ENCODE measurements at regions not wholly inside any gene's neighbourhood (a gene's known extent, or its start where the extent isn't known, plus 50 kb on each side); places are given as distances from the start of the nearest gene placed in this dataset.
A peak's percentile ranks its signal among the peaks of the same experiment; 100 is the strongest.

GRCh38 chr5:124651663-124652513 is 94.6 kb downstream of the ZNF608 start (continued):
- TF ChIP-seq TEAD1 (CRISPR knock-in tag; IDR thresholded peaks at IDR 0.05) = peak in 1 of 2 experiments; percentile 69; a peak in 2 of 4 replicates
- TF ChIP-seq VEZF1 (CRISPR knock-in tag; IDR thresholded peaks at IDR 0.05) = peak; percentile 35; the same call in 1 of the 2 replicates
- TF ChIP-seq MBD1 (CRISPR knock-in tag; IDR thresholded peaks at IDR 0.05) = no peak
- no peak for TF ChIP-seq KLF10 (CRISPR knock-in tag; IDR thresholded peaks at IDR 0.05)
- TF ChIP-seq ZKSCAN8 (CRISPR knock-in tag; IDR thresholded peaks at IDR 0.05) = 0 out of 2 replicates have a peak, but pooled peaks have one; percentile 52
- TF ChIP-seq USF2 (CRISPR knock-in tag; IDR thresholded peaks at IDR 0.05) = no peak
- 0 out of 2 replicates have a peak, but pooled peaks have one; percentile 70 for TF ChIP-seq ZFP91 (CRISPR knock-in tag; IDR thresholded peaks at IDR 0.05)
- no peak for TF ChIP-seq THRB (CRISPR knock-in tag; conservative IDR thresholded peaks at IDR 0.05)
- no peak for TF ChIP-seq AFF4 (CRISPR knock-in tag; IDR thresholded peaks at IDR 0.05)
- no peak for TF ChIP-seq YBX1 (IDR thresholded peaks at IDR 0.05)
- TF ChIP-seq MTA2 (IDR thresholded peaks at IDR 0.05; ENCODE audit: low read depth) = peak; percentile 96
- TF ChIP-seq HDGF (IDR thresholded peaks at IDR 0.05) = no peak
- TF ChIP-seq ZBTB1 (CRISPR knock-in tag; IDR thresholded peaks at IDR 0.05; ENCODE audit: borderline replicate concordance, low read depth) = peak; percentile 93

Measured in K562 (cell line).